Stimulated activated CD4-positive, alpha-beta T cell treated with anti-CD3 and anti-CD28 coated beads, Interleukin-2, amount 100 ng/mL, for 4 hours (primary cell): ENCODE measurements at regions not wholly inside any gene's neighbourhood (a gene's known extent, or its start where the extent isn't known, plus 50 kb on each side); places are given as distances from the start of the nearest gene placed in this dataset.
"Not testable (repeated sequence)": the region's sequence is repeated elsewhere in the genome, so short reads cannot be mapped to it uniquely, and the experiment has no call there.

Experiments used
- DNase-seq: peaks from one replicate; pipeline ENCODE4 v3.0.0-alpha.2; 2020; ENCODE audit warnings: low read depth

DNA sequence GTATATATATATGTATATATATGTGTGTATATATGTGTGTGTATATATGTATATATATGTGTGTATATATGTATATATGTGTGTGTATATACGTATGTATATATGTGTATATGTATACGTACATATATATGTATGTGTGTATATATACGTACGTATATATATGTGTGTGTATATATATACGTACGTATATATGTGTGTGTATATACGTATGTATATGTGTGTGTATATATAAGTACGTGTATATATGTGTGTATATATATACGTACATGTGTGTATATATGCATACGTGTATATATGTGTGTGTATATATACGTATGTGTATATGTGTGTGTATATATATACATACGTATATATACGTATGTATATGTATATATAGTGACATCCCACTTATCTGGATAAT is 154.4 kb downstream of the CDRT15L2 start:
- DNase-seq, result no peak

DNA sequence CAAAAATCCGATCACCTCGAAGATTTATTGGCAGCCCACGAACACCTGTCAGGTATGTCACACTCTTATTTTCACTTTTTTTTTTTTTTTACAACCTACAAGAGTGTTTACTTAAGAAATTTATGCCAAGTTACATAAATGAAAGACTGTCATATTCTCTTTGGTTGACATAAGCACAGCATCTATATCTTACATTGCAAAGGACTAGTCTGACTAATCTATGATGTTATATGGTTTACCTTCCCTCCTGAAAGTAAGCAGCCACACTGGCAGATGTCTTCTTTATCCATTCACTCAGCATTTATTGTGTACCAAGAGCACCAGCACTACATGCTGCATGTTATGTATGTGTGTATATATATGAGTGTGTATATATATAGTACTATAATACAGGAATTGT is 156.3 kb downstream of the CDRT15L2 start:
- no peak for DNase-seq

DNA sequence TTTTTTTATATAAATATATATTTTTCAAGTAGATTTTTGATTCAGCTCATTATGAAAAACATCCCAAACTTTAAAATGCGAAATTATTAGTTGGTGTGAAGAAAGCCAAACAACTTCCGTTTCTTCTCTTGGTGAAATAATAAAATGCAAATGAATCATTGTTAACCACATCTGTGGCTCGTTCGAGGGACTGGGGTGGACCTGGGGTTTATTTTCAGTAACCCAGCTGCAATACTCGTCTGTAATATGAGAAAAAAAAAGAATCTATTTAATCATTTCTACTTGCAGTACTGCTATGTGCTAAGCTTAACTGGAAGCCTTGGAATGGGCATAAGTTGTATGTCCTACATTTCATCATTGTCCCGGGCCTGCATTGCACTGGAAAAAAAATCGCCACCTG is 158.1 kb downstream of the CDRT15L2 start:
- not testable (repeated sequence) for DNase-seq

DNA sequence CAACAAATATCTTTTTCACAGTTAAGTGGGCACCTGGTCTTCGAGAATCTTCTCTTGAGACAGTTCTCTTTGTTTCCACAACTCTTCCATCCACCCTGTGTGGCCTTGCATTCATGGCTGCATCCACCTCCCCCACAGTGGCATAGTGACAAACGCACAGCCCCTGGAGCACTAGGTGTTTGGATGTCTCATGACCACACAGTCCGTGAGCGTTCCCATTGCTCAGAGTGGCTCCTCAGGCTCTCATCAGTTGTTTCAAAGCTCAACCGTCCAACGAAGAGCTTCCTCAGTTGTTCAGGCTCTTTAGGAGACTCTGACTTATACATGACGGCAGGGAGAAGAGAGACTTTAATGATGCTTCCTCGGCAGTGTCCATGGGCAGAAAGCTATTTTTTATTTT is 191.6 kb downstream of the CDRT15L2 start:
- DNase-seq, result no peak

DNA sequence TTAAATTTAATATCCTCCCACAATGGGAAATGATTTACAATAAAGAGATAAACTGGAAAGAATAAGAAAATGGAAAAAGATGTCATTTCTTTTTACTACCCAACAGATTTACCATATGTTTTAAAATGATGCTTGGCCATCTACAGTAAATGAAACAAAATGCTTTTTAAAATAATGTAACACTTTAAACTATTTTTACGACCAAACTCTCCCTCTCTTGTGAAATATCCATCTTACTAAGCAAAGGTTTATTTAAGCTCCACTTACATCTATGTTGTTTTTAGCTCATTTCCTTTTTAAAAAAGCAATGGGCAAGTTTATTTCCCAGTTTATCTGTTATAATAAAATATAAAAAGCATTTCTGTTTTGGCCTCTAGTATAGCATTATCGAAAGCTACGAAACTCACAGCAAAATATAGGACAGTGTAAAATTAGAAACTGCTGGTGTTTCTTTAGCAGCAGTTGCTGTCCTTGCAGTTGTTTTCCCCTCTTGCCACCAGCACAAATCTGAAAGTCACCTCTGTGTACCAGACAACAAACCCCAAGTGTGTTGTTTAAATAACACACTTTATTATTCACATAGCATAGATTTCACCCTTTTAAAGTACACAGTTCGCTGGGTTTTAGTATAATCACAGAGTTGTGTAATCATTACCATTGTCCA is 195.1 kb downstream of the CDRT15L2 start:
- no peak for DNase-seq

DNA sequence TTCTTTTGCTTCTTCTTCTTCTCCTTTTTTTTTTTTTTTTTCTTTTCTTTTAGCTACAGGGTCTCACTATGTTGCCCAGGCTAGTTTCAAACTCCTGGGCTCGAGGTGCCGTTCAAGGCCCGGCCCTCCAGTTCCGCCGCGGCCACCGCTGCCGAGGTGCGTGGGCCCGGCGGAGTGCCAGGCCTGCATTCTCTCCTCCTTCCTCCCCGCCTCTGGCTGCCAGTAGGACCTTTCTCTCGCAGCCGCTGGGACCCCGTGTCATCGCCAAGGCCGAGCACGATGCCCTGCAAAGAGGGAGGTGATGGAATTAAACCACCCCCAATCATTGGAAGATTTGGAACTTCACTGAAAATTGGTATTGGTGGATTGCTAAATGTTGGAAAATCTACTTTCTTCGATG is 195.8 kb downstream of the CDRT15L2 start:
- no peak for DNase-seq

DNA sequence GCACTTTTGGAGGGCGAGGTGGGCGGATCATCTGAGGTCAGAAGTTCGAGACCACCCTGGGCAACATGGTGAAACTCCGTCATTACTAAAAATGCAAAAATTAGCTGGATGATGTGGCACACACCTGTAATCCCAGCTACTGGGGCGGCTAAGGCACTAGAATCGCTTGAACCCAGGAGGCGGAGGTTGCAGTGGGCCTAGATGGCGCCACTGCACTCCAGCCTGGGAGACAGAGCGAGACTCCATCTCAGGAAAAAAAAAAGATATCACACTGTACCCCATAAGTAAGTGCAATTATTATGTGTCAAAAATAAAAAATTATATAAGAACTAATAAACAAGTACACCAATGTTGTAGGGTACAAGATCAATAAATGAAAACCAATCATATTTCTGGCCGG is 200.0 kb downstream of the CDRT15L2 start:
- DNase-seq, result no peak

DNA sequence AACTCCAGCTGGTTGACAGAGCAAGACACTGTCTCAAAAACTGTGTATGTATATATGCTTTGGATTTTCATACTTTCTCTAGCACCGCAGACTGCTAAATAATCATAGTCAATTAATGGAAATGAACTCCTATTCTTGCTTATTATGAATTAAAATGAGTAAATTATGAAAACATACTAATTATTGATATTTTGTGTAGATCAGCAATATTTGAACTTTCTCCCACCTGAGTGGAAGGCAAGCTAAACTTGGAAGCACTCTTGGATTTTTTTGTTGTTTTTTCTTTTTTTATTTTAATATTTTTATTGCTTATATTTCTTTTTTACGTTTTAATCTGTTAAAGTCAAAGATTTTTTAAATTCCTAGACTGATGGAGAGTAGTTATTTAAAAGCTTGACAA is 201.7 kb downstream of the CDRT15L2 start:
- no peak for DNase-seq

DNA sequence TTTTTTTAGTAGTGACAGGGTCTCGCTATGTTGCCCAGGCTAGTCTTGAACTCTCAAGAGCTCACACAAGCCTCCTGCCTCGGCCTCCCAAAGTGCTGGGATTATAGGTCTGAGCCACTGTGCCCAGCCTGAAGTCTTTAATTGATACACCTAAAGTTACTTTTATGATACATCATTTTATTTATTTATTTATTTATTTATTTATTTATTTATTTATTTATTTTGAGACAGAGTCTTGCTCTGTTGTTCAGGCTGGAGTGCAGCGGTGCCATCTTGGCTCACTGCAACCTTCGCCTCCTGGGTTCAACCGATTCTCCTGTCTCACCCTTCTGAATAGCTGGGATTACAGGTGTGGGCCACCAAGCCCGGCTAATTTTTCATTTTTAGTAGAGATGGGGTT is 202.3 kb downstream of the CDRT15L2 start:
- not testable (repeated sequence) for DNase-seq

DNA sequence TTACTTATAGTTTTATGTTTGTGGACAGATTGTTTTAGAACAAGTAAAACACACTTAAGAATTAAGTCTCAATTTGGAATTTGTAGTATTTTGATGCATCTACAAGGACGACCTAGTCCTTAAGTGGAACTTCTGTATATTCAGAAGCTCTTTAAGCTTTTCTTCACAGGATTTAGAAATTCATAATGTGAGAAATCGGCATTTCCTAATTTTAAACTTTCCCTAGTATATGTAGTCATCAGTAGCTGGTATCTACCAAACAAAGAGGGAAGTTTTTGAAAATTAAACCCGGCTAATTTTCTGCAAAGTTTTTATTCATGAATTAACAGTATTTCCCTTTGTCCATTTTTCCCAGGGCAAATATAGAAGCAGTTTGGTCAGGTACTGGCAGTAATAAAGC is 203.6 kb downstream of the CDRT15L2 start:
- no peak for DNase-seq

DNA sequence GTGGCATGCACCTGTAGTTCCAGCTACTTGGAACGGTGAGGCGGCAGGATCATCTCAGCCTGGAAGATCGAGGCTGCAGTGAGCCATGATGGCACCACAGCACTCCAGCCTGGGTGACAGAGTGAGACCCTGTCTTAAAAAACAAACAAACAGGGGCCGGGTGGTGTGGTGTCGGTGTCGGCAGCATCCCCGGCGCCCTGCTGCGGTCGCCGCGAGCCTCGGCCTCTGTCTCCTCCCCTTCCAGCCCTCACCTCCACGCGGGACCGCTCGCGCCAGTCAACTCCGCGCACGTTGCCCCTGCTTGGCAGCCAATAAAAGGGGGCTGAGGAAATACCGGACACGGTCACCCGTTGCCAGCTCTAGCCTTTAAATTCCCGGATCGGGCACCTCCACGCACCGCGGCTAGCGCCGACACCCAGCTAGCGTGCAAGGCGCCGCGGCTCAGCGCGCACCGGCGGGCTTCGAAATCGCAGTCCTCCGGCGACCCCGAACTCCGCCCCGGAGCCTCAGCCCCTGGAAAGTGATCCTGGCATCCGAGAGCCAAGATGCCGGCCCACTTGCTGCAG is 204.7 kb downstream of the CDRT15L2 start:
- no peak for DNase-seq

DNA sequence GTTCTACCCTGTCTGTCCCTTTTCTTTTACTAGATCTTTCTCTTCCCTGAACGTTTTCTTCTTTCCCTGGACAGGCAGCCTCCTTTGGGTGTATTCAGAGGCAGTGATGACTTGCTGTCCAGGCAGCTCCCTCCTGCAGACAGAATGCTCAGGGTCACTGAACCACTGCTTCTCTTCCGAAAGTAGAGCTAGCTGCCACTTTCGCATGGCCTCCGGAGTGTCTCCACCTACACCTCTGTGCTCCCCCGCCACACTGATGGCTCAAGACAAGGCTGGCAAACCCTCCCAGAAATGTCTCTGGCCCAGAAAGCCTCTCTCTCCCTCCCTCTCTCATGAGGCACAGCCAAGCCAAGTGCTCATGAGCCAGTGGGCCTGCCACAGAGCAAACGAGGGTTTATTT is 207.8 kb downstream of the CDRT15L2 start:
- no peak for DNase-seq

DNA sequence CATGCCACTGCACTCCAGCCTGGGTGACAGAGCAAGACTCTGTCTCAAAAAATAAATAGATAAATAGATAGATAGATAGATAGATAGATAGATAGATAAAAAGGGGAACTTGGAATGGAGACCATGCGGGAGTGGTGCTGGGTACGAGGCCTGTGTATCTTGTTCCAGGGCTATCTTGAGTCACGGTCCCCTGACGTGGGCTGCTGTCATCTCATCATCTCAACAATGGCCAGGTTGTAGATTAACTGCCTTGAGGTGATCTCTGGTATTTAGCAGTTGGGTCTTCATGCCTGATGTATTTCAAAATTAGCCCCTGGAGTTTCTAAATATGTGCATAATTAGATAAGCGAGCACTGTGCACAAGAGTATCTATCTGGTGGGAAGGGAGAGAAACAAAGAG is 212.1 kb downstream of the CDRT15L2 start:
- DNase-seq, result no peak

DNA sequence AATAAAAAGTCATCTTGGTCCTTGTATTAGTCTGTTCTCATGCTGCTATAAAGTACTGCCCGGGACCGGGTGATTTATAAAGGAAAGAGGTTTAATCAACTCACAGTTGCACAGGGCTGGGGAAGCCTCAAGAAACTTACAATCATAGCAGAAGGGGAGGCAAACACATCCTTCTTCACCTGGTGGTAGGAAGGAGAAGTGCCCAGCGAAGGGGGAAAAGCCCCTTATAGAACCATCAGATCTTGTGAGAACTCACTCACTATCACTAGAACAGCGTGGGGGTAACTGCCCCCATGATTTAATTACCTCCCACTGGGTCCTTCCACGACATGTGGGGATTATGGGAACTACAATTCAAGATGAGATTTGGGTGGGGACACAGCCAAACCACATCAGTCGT is 215.0 kb downstream of the CDRT15L2 start:
- DNase-seq, result not testable (repeated sequence)

DNA sequence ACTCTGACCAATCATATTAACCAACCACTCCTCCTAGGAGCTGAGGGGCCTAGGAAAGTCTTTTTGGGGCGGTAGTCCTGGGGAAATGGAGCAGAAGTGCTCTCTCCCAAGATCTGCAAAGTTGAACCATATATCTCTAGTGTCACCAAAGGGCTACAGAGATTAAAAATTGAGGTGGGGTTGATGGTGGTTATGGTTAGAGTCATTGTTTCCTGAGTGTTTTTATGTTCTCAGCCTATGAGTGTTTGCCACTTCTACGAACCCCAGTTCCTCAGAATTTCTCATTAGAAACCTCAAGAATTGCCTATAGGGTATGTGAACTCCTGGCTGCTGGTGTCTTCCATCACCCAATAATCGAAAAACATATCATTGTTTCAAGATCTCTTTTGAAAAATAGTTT is 217.8 kb downstream of the CDRT15L2 start:
- no peak for DNase-seq

DNA sequence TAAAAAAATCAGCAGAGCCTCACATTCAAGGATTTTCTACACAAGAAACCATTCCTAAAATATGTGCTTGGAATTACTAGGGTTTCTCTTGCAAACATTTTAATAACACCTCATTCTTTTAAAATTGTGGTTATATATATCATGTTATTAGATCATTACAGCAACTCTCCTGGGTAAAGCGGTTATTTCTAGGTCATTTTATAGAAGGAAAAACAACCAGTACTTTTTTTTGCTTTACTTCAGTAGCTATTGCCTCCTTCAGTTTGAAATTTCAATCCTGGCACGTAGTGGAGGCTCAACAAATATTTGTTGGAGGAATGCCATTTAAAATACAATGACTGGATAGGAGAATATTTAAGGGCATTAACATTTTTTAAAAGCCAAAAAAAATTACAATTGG is 220.6 kb downstream of the CDRT15L2 start:
- DNase-seq, result no peak

DNA sequence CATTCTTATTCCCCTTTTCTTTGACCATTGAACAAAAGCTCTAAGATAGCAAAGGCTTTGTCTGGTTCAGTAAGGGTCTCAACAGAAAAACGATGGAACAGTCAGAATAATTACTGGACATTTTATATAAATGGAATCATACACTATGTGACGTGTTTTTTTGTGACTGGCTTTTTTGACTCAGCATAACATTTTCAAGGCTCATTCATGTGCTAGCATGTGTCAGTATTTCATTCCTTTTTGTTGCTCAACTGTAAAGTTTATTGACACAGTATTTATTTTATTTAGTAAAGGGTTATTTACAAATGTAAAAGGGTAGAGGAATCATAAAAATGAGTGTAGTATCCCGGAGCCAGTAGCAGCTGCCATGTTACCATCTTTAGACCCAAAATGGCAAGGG is 226.2 kb downstream of the CDRT15L2 start:
- DNase-seq, result no peak

DNA sequence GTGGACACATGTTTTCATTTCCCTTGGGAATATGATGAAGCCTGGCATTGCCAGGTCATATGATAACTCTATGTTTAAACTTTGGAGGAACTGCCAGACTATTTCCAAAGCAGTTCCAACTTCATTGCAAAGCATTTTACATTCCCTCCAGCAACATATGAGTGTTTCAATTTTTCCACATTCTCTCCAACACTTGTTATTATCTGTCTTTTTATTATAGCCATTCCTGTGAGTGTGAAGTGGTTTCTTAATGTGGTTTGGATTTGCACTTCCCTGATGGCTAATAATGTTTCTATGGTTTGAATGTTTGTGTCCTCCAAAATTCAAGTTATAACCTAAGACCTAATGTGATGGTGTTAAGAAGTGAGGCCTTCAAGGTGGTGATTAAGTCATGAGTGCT is 228.0 kb downstream of the CDRT15L2 start:
- DNase-seq, result not testable (repeated sequence)

DNA sequence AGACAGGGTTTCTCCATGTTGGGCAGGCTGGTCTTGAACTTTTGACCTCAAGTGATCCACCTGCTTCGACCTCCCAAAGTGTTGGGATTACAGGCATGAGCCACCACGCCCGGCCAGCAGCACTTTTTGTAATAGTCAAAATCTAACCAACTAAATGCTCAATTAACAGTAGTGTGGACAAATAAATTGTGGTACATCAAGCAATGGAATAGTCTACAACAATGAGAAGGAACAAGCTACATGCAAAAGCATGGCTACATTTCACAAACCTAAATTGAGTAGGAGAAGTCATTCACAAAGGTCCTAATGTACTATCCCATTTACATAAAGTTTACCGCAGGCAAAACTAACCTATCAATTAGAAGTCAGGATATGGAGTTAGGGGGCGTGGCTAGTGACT is 227.4 kb downstream of the USP22 start:
- not testable (repeated sequence) for DNase-seq

DNA sequence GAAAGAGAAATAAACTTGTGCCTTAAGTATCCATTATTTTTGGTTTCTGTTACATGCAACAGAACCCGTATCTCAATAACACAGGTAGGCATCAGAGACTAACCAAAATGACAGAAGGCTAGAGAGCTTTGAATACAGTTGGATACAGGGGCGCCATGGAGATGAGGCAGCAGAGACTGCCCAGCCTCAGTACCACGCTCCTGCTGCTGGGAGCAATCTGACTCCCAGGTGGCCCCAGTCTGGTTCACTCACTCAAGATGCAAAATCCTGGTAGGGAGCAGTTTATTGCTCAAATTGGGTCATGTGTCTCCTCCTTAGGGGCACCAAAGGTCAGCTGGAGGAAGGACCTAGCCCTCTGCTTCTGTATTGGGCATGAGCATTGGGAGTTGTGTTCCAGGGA is 218.9 kb downstream of the USP22 start:
- DNase-seq, result no peak

DNA sequence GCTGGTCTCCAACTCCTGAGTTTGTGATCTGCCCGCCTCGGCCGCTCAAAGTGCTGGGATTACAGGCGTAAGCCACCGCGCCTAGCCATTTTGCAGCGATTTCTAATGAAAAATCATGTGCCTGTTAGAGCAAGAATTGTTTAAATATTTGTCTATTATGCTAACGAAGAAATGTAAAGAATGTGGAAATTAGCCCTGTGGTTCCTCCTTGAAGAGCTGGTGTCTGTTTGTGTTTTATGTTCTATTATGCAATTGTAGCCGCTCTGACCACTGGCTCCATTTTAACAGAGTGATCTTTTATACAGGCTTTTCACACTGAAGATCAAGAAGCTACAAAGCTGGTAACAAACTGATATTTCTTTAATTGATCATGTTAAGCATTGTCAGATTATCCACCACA is 217.3 kb downstream of the USP22 start:
- DNase-seq, result no peak

DNA sequence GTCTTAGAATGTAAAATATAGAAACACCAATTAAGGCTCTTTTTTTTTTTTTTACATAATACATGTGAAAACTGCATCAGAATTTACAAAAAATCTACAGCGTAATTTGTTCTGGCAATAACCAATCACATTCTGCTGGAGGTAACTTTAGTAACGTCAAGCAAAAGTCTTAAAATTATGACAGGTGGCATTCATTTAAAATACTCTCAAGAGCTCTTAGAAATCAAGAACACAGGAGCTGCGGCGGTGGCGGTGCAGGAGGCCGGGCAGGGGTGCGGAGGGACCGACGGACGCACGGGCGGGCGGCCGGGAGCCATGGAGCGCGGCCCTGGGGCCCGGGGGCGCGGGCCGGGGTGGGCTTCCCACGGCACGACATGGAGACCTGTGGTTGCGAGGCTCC is 202.4 kb downstream of the USP22 start:
- DNase-seq, result not testable (repeated sequence)

DNA sequence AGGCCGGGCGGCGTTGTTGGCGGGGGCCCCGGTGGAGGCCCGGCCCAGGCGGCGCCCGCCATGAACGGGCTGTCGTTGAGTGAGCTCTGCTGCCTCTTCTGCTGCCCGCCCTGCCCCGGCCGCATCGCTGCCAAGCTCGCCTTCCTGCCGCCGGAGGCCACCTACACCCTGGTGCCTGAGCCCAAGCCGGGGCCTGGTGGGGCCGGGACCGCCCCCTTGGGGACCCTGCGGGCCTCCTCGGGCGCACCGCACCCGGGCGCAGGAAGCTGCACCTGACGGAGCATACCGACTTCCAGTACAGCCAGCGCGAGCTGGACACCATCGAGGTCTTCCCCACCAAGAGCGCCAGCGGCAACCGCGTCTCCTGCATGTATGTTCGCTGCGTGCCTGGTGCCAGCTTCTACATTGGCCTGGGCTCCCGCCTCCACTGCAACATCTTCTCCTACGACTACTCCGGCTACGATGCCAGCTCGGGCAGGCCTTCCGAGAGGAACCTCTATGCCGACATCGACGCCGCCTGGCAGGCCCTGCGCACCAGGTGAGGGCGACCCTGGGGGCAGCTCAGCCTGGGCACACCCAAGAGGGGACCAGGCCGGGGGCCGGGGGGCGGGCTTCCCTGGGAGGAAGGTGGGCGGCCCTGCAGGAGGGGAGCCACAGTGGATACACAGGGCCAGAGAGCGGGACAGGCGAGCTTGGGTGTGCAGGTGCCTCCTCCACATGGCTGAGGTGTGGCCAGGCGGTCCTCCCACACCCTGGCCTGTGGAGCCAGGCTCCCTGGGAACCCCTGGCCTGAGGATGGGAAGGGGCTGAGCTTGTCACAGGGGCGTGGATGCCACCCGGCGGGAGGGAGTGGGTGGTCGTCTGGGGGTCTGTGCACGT is 201.6 kb downstream of the USP22 start:
- DNase-seq, result not testable (repeated sequence)
